ENCODE measurements at regions not wholly inside any gene's neighbourhood (a gene's known extent, or its start where the extent isn't known, plus 50 kb on each side); places are given as distances from the start of the nearest gene placed in this dataset.

GRCh38 chr13:106230450-106230849, 305.0 kb downstream of the EFNB2 start:
- DNase-seq = peak; percentile 5

GRCh38 chr13:106225126-106225525, 310.3 kb downstream of the EFNB2 start:
- DNase-seq = no peak

GRCh38 chr13:106220211-106220610, 315.3 kb downstream of the EFNB2 start:
- no peak for DNase-seq

- DNase-seq = no peak
These were observed 322.3 kb downstream of the EFNB2 start for GRCh38 chr13:106213028-106213757.

GRCh38 chr13:106212386-106213010, 323.0 kb downstream of the EFNB2 start:
- no peak for DNase-seq

- DNase-seq = no peak
These were observed 325.1 kb downstream of the EFNB2 start for GRCh38 chr13:106210324-106210723.

GRCh38 chr13:106205871-106206270, 329.6 kb downstream of the EFNB2 start:
- DNase-seq = no peak

GRCh38 chr13:106197496-106197895, 338.0 kb downstream of the EFNB2 start:
- DNase-seq = no peak

- no peak for DNase-seq
These were observed 347.9 kb downstream of the EFNB2 start for GRCh38 chr13:106187501-106188095.

- DNase-seq = no peak
These were observed 348.4 kb downstream of the EFNB2 start for GRCh38 chr13:106187101-106187500.

GRCh38 chr13:106186366-106187030, 349.0 kb downstream of the EFNB2 start:
- DNase-seq = no peak

- no peak for DNase-seq
These were observed 350.7 kb downstream of the EFNB2 start for GRCh38 chr13:106184790-106185189.

- DNase-seq = peak; percentile 57
These were observed 351.9 kb downstream of the EFNB2 start for GRCh38 chr13:106183410-106184065.

GRCh38 chr13:106182404-106182803, 353.1 kb downstream of the EFNB2 start:
- DNase-seq = no peak

- no peak for DNase-seq
These were observed 356.6 kb downstream of the EFNB2 start for GRCh38 chr13:106178816-106179215.

GRCh38 chr13:106177146-106177545, 358.3 kb downstream of the EFNB2 start:
- no peak for DNase-seq

GRCh38 chr13:106176117-106176516, 359.3 kb downstream of the EFNB2 start:
- DNase-seq = no peak

- DNase-seq = no peak
These were observed 361.4 kb downstream of the EFNB2 start for GRCh38 chr13:106173891-106174610.

- DNase-seq = no peak
These were observed 362.1 kb downstream of the EFNB2 start for GRCh38 chr13:106173346-106173745.

GRCh38 chr13:106172176-106172905, 363.1 kb downstream of the EFNB2 start:
- no peak for DNase-seq

GRCh38 chr13:106163426-106163825, 372.0 kb downstream of the EFNB2 start:
- no peak for DNase-seq

- DNase-seq = no peak
These were observed 374.3 kb downstream of the EFNB2 start for GRCh38 chr13:106161146-106161545.
